AG20443 (cell line): ENCODE measurements at regions not wholly inside any gene's neighbourhood (a gene's known extent, or its start where the extent isn't known, plus 50 kb on each side); places are given as distances from the start of the nearest gene placed in this dataset.
"Not testable (repeated sequence)": the region's sequence is repeated elsewhere in the genome, so short reads cannot be mapped to it uniquely, and the experiment has no call there.

Source experiments
- DNase-seq: peaks from one replicate; pipeline ENCODE4 v3.0.0; 2012; ENCODE audit warnings: low spot score, mixed read lengths

DNA sequence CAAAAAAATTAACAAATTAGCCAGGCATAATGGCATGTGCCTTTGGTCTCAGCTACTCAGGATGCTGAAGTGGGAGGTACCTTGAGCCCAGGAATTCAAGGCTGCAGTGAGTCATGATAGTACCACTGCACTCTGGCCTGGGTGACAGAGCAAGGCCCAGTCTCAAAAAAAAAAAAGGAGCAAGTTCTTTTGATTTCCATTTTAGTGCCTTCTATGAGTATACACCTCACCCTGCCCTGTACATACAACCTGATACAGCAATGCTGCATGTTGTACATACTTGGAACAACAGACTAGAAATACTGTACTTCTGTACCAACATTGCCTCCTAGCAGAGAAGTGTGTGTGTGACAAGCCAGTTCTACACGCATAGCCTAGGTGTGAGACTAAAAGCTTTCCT is 97.3 kb upstream of the CARMIL1 start:
- DNase-seq: no peak

DNA sequence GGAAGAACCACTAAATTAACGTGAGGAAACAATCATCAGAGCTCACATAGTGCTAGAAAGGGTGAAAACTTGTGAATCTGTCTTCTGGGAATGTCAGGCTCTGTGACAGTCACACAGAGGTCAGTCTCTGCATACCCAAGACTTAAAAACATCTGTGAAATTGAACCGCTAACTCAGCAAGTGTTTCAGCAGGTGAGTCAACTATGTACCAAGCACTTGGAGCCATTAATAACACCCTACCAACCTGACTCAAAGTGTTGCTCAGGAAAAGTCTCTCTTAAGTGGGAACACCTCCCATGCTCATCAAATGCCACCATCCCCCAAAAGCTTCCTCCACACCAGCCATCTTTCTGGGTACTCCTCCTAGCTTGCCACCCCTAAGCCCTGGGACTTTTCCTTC is 92.3 kb upstream of the CARMIL1 start:
- DNase-seq: no peak

DNA sequence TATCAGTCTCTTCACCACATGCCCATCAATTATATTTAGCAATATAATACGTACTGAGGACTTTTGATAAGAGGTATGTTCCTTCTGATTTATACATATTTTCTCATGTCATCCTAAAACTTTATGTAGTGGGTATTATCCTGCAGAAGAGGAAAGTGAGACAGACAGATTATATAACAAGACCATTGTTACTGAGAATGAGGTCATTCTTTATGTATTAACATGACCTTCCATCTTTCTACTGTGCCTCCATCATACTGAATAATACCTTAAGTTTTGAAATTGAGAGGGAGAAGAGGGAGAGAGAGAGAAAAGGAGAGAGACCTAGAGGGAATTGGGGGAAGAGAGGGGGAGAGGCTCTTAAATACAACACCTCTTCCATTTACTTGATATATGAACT is 90.9 kb upstream of the CARMIL1 start:
- no peak for DNase-seq

DNA sequence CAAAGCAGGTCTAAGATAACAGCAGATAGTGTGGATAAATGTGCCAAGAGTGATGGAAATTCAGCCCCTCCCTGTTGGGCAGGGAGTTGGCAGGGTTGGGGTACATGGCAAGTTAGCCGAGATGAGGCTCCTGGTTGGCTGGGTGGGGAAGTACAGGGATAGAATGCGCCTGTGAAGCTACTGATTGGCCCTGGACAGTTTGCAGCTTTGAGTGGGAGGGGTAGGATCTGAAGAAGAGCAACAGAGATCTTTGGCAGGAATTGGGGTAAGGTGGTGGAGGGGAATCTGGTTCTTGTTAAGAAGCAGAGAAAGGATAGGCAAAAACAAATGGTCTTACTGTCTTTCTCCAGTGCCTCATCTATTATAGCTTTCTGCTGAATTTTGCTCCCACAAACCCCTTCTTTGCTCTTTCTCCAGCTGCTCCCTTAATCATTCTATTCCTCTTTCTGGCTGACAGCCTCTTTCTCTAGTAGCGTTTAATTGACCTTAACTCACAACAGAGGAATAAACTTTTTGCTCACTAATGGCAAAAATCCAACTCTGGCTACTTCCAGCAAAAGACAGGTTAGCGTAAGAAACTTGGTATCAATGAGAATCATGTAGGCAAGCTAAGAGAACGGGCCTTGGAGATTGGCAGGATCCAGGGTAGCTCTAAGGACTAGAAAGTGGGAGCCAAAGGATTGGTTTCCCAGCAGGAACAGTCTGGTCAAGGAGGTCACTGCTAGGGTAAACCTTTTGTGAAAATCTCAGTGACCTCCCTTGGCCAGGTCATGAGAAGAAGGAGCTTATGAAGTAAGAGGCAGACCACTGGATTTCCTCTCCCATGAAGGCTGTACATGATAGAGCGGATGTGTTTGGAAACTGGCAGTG is 86.3 kb upstream of the CARMIL1 start:
- DNase-seq: peak; percentile 57

DNA sequence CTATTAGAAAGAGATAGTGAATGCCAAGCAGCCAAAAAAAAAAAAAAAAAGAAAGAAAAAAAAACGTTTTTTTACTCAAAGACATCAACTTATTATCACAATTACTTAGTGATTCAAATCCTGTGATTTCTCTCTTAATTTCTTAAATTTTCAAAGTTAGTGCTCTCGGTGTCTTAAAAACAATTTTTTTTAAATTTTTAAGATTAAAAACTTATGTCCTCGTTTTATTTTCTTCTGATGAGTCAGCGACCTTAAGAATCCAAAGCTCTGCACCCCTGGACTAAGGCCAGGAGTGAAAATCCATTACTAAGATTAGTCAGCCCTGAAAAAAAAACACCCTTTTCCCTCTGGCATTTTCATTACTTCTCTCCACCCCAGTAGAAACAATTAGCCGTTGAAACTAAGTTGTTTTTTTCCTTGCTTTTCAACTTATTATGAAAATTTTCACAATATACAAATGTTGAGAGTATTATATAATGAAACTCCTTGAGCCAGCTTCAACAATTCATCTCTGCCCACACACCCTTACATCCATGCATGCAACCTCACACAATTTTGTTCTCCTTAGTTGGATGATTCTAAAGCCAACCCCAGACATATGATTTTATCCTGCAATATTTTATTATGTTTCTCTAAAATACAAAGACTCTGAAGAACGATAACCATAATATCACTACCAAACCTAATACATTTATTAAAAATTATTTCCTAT is 85.6 kb upstream of the CARMIL1 start:
- peak; percentile 84 for DNase-seq

DNA sequence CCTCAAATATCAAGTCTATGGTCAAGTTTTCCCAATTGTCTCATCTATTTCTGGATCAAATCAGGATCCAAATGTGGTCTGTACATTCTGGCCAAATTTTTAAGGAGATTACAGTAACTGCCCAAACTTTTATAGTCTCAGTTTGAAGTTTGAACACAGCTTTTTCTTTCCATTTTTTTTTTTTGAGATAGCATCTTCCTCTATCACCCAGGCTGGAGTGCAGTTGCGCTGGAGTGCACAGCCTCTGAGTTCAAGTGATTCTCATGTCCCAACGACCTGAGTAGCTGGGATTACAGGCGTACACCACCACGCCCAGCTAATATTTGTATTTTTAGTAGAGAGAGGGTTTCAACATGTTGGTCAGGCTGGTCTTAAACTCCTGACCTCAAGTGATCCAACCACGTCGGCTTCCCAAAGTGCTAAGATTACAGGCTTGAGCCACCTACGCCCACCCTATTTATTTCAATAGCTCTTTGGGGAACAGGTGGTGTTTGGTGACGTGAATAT is 84.9 kb upstream of the CARMIL1 start:
- no peak for DNase-seq

DNA sequence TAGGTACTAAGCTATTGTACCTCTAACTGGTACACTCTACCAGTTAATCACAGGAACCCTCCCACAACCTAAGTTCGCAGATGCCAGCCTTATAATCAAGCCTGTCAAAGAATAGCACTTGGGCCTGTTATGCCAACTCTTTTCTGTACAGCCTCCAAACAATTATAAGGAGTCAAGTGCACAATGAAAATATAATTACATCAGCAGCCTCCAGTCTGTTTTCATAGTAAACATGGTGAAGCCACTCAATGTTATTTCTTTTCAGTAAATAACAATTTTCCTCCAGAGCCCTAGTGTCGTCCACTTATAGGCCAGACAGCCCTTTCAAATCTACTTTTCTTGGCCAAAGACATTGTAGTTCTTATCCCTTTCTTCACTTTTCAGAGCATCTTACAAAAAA is 82.7 kb upstream of the CARMIL1 start:
- DNase-seq: no peak

DNA sequence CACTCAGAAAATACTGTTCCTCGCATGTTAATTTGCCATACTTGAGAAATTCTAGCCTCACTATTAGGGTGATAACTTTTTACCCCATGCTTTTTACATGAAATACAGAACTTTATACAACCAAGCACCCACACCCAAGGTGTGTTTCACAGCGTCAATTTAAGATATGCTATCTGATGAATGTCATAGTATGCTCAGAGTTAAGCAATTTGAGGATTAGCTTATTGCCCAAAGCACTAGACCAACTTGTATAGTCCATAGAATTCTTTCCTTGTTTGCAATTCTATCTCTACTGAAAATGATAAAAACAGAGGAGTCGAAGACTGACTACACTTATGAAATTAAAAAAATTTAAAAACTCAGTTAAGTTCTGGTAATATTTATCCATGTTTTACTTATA is 82.1 kb upstream of the CARMIL1 start:
- DNase-seq: no peak

DNA sequence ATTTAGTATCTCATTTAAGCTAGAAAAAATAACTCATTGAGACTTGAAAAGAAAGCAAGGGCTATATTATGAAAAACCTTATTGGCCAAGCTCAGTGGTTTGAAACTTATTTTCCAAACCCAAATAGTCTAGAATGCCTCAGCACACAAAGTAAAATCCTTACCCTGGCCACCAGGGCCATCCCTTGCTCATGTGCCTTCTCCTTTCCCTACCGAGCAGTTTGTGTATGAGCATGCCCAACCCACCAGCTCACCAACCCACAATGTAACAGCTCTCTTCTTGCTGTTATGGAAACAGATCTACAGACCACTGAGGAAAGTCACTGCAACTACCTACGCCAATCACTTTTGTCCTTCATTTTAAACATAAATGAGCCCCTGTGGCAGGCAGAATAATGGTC is 79.6 kb upstream of the CARMIL1 start:
- no peak for DNase-seq

DNA sequence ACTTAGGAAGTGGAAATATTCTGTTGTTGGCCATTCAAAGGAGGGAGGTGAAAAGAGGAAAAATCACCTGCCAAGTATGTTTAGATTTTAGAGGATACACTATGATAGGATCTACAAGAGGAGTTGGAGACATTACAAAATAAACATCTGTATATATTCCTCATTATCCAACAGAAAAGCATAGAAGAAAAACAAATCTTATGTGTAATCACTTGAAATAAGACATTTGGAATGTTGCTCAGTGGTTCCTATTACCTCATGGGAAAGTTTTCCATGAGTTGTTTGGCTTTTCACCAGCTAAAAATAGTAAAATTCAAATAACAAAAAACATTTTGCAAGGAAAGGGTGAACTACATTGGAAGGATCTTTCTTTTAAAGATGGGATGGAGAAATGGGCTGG is 76.7 kb upstream of the CARMIL1 start:
- peak; percentile 55 for DNase-seq

DNA sequence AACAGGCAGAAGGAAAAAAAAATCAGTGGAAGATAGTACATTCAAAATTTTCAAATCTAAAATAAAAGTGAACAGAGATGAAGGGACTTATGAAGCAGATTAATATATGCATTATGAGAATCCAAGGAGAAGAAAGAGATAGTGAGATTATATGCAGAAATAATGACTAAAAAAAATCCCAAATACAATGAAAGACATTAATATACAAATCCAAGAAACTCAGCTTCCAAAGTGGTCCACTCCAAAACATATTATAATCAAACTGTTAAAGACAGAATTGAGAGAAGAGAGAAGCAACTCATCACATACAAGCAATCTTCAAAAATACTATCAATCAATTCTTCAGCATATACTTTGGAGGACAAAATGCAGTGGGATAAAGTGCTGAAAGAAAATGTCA is 73.5 kb upstream of the CARMIL1 start:
- no peak for DNase-seq

DNA sequence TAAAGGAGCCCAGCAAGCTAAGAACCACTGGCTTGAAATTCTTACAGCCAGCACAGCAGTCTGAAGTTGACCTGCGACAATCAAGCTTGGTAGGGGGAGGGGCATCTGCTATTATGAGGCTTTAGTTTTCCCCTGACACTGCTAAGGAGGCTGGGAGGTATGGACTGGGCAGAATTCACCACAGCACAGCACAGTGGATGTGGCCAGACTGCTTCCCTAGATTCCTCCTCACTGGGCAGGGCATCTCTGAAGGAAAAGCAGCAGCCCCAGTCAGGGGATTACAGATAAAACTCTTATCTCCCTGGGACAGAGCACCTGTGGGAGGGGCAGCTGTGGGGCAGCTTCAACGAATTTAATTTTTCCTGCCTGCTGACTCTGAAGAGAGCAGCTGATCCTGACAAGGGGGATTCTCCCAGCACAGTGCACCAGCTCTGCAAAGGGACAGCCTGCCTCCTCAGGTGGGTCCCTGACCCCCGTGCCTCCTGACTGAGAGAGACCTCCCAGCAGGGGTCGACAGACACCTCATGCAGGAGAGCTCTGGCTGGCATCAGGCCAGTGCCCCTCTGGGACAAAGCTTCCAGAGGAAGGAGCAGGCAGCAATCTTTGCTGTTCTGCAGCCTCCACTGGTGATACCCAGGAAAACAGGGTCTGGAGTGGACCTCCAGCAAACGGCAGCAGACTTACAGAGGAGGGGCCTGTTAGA is 71.6 kb upstream of the CARMIL1 start:
- DNase-seq: not testable (repeated sequence)

DNA sequence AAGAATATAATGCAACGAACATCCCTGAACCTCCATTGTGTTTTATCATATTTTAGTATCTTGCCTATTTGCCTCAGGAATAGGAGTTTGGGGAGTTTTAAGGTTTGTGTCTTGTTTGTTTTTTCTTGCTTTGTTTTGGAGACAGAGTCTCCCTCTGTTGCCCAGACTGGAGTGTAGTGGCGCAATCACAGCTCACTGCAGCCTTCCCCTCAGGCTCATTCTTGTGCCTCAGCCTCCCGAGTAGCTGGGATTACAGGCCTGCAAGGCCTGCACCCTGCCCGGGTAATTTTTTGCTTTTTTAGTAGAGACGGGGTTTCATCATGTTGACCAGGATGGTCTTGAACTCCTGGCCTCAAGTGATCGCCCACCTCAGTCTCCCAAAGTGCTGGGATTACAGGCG is 63.3 kb upstream of the CARMIL1 start:
- DNase-seq: no peak

DNA sequence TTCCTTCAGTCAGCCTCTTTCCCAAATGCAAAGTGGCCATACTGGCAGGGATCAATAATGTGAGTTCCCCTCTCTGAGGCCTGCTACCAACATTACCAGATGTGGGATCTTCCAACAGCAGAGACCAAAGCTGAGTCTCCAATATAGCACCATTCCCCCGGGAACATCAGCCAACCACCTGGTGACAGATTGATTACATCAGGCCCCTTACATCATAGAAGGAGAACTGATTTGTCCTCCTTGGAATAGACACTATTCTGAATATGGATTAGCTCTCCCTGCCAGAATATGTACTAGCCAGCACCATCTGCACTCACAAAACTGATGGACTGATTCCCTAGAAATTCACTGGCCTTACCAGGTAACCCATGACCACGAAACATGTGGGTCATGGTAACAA is 61.9 kb upstream of the CARMIL1 start:
- no peak for DNase-seq

DNA sequence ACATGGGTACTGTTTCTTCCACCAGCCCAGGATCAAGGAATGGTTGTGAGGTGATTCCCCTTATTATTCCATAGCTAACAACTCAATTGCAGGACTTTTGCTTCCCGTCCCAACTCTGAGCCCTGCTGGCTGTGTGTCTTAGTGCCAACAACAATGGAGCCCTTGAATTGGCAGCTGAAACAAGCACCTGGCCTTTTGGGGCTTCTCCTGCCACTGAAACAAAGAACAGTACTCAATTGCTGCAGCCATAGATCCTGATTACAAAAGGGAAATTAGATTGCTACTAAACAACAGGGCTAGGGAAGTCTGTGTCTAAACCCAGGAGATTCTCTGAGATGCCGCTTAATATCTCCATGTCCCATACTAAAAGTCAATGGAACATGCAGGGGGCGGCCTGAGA is 61.3 kb upstream of the CARMIL1 start:
- DNase-seq: no peak

DNA sequence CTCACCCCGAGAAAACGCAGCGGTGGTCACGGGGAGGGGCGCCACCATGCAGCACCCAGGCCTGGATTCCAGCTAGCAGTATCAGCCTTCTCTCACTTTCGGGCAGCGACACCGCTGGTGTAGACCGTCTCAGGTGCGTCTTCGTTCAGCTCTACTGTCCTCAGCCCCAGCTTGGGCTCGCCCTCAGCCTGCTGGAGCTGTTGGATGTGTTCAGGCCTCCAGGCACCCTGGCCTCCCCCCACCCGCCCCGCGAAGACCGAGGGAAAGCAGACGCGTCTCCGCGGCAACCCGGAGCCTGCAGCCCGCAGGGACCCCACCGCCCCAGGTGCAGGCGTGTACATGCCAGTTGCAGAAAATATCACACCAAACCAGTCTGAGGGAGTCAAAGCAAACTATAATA is 60.8 kb upstream of the CARMIL1 start:
- DNase-seq: no peak

DNA sequence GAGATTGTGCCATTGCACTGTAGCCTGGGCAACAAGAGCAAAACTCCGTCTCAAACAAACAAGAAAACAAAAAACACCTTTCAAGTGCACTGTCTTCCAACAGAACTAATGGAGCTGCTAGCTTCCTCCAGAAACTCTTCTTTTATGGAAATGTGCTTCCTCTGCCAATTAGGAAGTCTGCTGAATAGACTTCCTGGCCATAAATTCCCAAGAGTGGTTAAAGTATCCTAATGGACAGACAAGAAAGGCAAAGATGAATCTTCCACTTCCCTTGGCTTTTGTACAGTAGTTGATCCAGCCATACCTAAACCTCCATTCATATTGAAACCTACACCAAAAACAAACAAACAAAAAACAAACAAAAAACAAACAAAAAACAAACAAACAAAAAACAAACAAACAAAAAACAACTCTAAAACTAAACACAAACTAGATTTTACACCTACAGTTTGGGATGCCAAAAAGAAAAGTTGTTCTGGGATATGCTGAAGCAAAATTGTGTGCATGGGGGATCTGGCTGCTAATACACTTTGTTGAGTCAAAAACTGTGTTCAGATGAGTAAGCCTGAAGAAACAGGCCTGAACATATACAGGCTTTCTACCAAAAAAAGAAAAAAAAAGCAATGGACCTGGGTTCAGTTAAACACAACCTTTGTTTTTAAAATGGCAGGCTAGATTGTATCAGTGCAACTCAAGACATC is 59.8 kb upstream of the CARMIL1 start:
- DNase-seq: no peak

DNA sequence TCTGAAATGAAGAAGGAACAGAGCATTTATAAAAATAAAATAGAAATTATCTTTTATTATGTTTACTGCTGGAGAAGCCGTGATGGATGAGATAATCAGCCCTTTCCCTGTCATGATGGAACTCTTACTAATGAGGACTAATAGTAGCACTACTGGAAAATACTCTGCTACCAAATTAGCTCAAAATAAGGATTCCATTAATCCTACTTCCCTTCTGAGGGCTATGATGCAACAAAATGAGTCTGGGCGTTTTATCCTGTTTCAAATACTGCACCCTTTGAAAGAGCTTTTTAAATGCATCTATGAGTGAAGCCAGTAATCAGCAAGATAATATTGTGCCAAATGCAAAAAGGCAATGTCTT is 59.3 kb upstream of the CARMIL1 start:
- DNase-seq: no peak

DNA sequence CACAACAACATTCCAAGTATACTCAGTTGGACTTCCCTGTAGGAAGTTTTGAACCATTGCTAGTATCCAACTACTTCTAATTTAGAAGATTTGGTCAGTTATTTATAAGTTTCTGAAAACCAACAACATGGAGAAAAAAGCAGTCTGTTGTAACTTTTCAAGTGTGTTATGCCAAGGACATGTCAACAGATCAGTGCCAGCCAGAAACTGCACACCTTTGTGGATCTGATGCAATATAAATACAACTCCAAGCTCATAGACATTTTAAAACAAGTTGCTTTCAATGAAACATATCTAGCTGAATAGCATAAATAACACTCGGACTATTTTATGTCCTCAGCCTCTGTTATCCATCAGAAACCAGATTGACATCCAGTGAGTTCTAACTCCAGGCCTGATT is 58.3 kb upstream of the CARMIL1 start:
- no peak for DNase-seq

DNA sequence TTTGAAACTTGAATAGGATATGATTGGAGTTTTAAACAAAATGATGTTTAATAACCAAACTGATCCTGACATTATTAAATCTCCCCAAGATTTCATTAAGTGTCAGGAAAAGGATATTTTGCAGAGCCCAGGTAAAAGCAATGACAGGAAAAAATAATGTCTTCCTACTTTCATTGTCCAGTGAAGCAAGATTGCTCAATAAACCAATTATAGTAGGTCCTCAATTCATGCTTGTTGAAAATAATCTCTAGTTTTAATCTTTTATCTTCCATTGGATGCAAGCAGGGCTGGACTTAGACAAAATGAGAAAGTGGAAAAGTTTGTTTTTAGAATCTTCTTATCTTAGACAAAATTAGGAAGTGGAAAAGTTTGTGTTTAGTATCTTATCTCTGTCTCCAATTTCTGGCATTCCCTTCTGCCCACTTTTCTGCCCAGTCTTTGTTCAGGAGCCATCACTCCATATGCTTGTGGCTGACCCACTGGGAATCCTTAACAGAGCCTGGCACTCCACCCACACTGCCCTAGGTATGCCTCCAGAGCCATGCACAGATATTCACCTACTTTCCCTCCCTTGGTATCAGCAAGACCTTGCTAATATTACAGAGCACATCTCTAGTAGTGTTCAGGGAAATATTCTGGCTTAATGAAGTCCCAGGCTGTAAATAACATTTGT is 57.0 kb upstream of the CARMIL1 start:
- no peak for DNase-seq

DNA sequence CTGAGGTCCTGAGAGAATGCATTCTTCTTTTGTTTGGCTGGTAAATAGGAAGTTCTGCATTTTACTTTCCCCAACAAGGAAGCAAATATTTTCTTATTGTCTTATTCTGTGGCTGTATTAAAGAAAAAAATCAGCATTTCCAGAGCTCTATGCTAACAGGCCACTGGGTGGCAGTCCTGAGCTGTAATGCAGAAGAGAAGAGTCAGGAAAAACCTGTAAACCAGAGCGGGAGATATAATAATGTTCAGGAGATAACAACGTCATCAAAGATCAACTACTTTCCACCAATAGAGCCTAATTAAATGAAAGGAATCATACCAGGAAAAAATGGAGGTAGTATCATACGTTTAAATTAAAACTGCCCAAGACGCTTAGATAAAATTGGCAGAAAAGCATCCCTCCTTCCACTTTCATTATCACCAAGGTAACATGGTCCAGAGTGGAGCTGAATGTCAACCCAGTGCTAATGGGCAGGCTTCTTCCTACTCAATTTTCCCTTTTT is 55.6 kb upstream of the CARMIL1 start:
- DNase-seq: peak; percentile 68

DNA sequence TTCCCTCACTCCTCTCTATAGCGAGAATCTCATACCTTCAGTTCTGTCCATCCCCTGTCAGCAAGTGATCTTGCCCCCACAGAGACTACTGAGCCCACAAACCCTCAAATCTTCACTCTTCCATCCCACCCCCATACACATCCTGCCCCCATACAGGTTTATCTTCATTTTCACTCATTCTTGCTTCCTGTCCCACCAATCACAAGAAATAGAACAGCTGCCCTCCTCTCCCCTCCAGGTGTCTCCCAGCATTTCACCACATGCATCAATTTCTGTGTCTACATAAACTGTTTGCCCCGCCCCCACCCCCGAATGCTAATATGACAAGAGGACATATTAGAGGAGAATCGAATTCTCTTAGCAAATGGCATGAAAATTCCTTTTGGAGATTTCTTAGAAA is 54.9 kb upstream of the CARMIL1 start:
- no peak for DNase-seq
